ENCODE measurements at regions not wholly inside any gene's neighbourhood (a gene's known extent, or its start where the extent isn't known, plus 50 kb on each side); places are given as distances from the start of the nearest gene placed in this dataset.

GRCh38 chr9:96064826-96065481, 189.5 kb downstream of the ERCC6L2 start:
- TF ChIP-seq POLR2AphosphoS5 (IDR thresholded peaks at IDR 0.05; ENCODE audit: low read depth, low read length) = no peak
- TF ChIP-seq EZH2 (IDR thresholded peaks at IDR 0.05; ENCODE audit: low read depth, low read length, severe bottlenecking) = no peak
- no peak for TF ChIP-seq RAD21 (IDR thresholded peaks at IDR 0.05 in 1 of 2, conservative IDR thresholded peaks at IDR 0.05 in 1 of 2; ENCODE audit: low read depth in 2 of 2, low read length in 2 of 2)
- TF ChIP-seq HDAC2 (IDR thresholded peaks at IDR 0.05; ENCODE audit: borderline replicate concordance in 1 of 2, low read depth in 2 of 2, low read length in 2 of 2) = no peak
- no peak for TF ChIP-seq CTCF (IDR thresholded peaks at IDR 0.05; ENCODE audit: control extremely low read depth in 1 of 3, insufficient read depth in 1 of 3, low read depth in 1 of 3, low read length in 3 of 3)
- no peak for TF ChIP-seq TAF1 (IDR thresholded peaks at IDR 0.05; ENCODE audit: low read depth, low read length)
- no peak for TF ChIP-seq JUN (IDR thresholded peaks at IDR 0.05; ENCODE audit: low read depth, low read length)
- TF ChIP-seq EP300 (IDR thresholded peaks at IDR 0.05; ENCODE audit: borderline replicate concordance in 1 of 2, low read depth in 2 of 2, low read length in 2 of 2) = no peak
